Endothelial cell of umbilical vein (primary cell): ENCODE measurements at regions not wholly inside any gene's neighbourhood (a gene's known extent, or its start where the extent isn't known, plus 50 kb on each side); places are given as distances from the start of the nearest gene placed in this dataset.

Experiments used
- BruUV-seq: library from RNA; stranded (reverse); fragments of 400-500 nt; replicated peaks from 2 replicates; lab custom pipeline; 2021; lab: Mats Ljungman, UMichigan
- CTCF ChIA-PET: fragments of 300-600, 350-600 bp; sonication (Branson Sonifier 250); formaldehyde crosslinking; loops from one replicate; lab custom pipeline; 2021; ENCODE audit warnings: antibody characterized with exemption, inconsistent platforms; lab: Charles Lee
- POLR2A ChIA-PET: fragments of 300-600, 350-600 bp; sonication (Branson Sonifier 250); formaldehyde crosslinking; loops from one replicate; lab custom pipeline; 2021; ENCODE audit warnings: antibody characterized with exemption, inconsistent platforms; lab: Charles Lee
- DNase-seq: peaks from one replicate; pipeline ENCODE4 v3.0.0-alpha.2; 2011; ENCODE audit warnings: low read depth, low spot score
- FAIRE-seq: peaks from 2 replicates; lab custom pipeline; 2011; peaks lifted over from hg19 to GRCh38; lab: Jason Lieb, UNC
- H2AFZ ChIP-seq: 2 replicates; pipeline ENCODE4 v1.6.0; 2012; ENCODE audit warnings: low read depth, low read length, control low read depth, inconsistent platforms
- H3K27ac ChIP-seq: 2 replicates; pipeline ENCODE4 v1.5.1; 2011; ENCODE audit warnings: low read depth, mild to moderate bottlenecking, control low read depth, low read length, moderate library complexity; ENCODE audit not compliant: insufficient read depth
- H3K27me3 ChIP-seq, 2 experiments: 2 replicates each; pipeline versions ENCODE4 v1.6.0 to v1.6.1; 2011; ENCODE audit warnings: low read length in 2 of 2, mixed read lengths in 1 of 2; ENCODE audit not compliant: control insufficient read depth in 2 of 2, insufficient read depth in 2 of 2
- H3K36me3 ChIP-seq, 2 experiments: 2 replicates in 1 of 2; 3 replicates in 1 of 2; pipeline ENCODE4 v1.5.1; 2011; ENCODE audit warnings: low read length in 2 of 2, mild to moderate bottlenecking in 1 of 2, moderate library complexity in 1 of 2; ENCODE audit not compliant: control insufficient read depth in 2 of 2, insufficient read depth in 2 of 2; ENCODE audit errors: extremely low read depth in 1 of 2
- H3K4me1 ChIP-seq: 3 replicates; pipeline ENCODE4 v1.5.1; 2011; ENCODE audit warnings: mild to moderate bottlenecking, low read length; ENCODE audit not compliant: control insufficient read depth, insufficient read depth; ENCODE audit errors: extremely low read depth
- H3K4me2 ChIP-seq: 2 replicates; pipeline ENCODE4 v1.6.1; 2011; ENCODE audit warnings: low read length, control low read depth, mixed read lengths; ENCODE audit not compliant: insufficient read depth
- H3K4me3 ChIP-seq, 3 experiments: fragments of 200-600 bp in 1 of 3; sonication (generic), shearing (Covaris generic) in 1 of 3; replicated peaks in 1 of 3; 2 replicates each; pipeline ENCODE4 v1.5.1; 2011 to 2016; ENCODE audit warnings: control low read depth in 3 of 3, low read length in 3 of 3, mild to moderate bottlenecking in 2 of 3, inconsistent platforms in 1 of 3, low read depth in 1 of 3, moderate library complexity in 1 of 3; ENCODE audit not compliant: insufficient read depth in 1 of 3
- H3K79me2 ChIP-seq: 2 replicates; pipeline ENCODE4 v1.6.0; 2012; ENCODE audit warnings: low read length, inconsistent platforms; ENCODE audit not compliant: control insufficient read depth, insufficient read depth
- H3K9ac ChIP-seq: replicated peaks from 2 replicates; pipeline ENCODE3; 2011; ENCODE audit warnings: low read length, control low read depth; ENCODE audit not compliant: insufficient read depth; ENCODE audit errors: extremely low read depth
- H3K9me1 ChIP-seq: replicated peaks from 3 replicates; pipeline ENCODE4 v1.6.0; 2011; ENCODE audit warnings: mild to moderate bottlenecking, low read length; ENCODE audit not compliant: control insufficient read depth, insufficient read depth; ENCODE audit errors: extremely low read depth
- H3K9me3 ChIP-seq: replicated peaks from 2 replicates; pipeline ENCODE4 v1.5.1; 2012; ENCODE audit warnings: low read length, inconsistent platforms; ENCODE audit not compliant: control insufficient read depth, insufficient read depth
- H4K20me1 ChIP-seq: replicated peaks from 2 replicates; pipeline ENCODE3; 2011; ENCODE audit warnings: mild to moderate bottlenecking, low read length; ENCODE audit not compliant: control insufficient read depth, insufficient read depth; ENCODE audit errors: extremely low read depth
- EZH2 ChIP-seq: IDR thresholded peaks from 2 replicates; pipeline ENCODE4 v1.6.1; 2012; ENCODE audit warnings: borderline replicate concordance, low read depth, mild to moderate bottlenecking, moderate library complexity, low read length, inconsistent platforms; ENCODE audit not compliant: severe bottlenecking
- FOS ChIP-seq: IDR thresholded peaks from 2 replicates; pipeline ENCODE4 v1.6.1; 2011; ENCODE audit warnings: mild to moderate bottlenecking, low read length, moderate library complexity, borderline replicate concordance; ENCODE audit not compliant: insufficient read depth
- GATA2 ChIP-seq: IDR thresholded peaks from 2 replicates; pipeline ENCODE4 v1.7.0; 2011; ENCODE audit warnings: low read depth, mild to moderate bottlenecking, moderate library complexity, mixed read lengths, low read length; ENCODE audit not compliant: insufficient read length, insufficient read depth
- JUN ChIP-seq: IDR thresholded peaks from 2 replicates; pipeline ENCODE4 v1.6.1; 2011; ENCODE audit warnings: borderline replicate concordance, low read depth; ENCODE audit not compliant: insufficient read length, insufficient read depth
- MYC ChIP-seq: IDR thresholded peaks from one replicate; pipeline ENCODE4 v1.6.1; 2011; ENCODE audit warnings: mild to moderate bottlenecking, low read depth, low read length
- POLR2A ChIP-seq: IDR thresholded peaks from 2 replicates; pipeline ENCODE4 v1.6.1; 2012; ENCODE audit warnings: low read depth, mild to moderate bottlenecking, control low read depth, low read length
- POLR2AphosphoS5 ChIP-seq: IDR thresholded peaks from 2 replicates; pipeline ENCODE4 v1.6.1; 2012; ENCODE audit warnings: low read depth, mild to moderate bottlenecking, control low read depth, low read length, moderate library complexity; ENCODE audit not compliant: insufficient read depth
- dilution Hi-C: fragments of 300-500 bp; cut with MboI; formaldehyde crosslinking; loops from one replicate; pipeline ENCODE4 v1.15.0; 2019; ENCODE audit warnings: low sequenced_read_pairs; ENCODE audit not compliant: extremely low pct_ligation_motif_present
- intact Hi-C: fragments of 100-400 bp; cut with micrococcal nuclease; formaldehyde crosslinking; loops from one replicate; pipeline ENCODE4 v1.10.0; 2022
- TF ChIP-seq, protein P1 (sequence below), 2 donors: IDR thresholded peaks; 1 replicate in 1 of 2; 2 replicates in 1 of 2; pipeline ENCODE4 v1.5.1; 2011; ENCODE audit warnings: low read length in 2 of 2, mild to moderate bottlenecking in 2 of 2, moderate library complexity in 2 of 2, control low read depth in 1 of 2, inconsistent platforms in 1 of 2, low read depth in 1 of 2; ENCODE audit not compliant: insufficient read depth in 1 of 2; ENCODE audit errors: extremely low read depth in 1 of 2
- TF ChIP-seq, protein P2 (sequence below): IDR thresholded peaks from 2 replicates; pipeline ENCODE4 v1.6.1; 2011; ENCODE audit not compliant: insufficient read depth, insufficient read length

DNA sequence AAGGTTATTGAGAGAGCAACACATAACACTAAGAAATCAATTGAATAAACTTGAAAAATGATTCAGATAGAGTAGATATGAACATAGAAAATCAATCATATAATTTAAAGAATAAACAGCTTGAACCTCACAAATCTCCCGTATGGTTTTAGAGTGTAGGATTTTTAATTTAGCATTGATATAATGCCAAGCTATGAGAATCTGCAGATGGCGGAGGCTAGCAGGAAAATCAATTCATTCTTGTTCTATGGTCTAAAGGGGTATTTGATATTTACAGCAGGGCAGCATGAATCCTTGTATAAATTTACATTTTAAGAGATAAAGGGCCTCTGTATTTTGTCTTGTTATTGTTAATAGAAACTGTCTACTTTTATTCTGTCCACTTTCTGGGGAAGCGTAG, 797.0 kb downstream of the GALR1 start:
- intact Hi-C loops = no loop called here
- Histone ChIP-seq H3K9me1 (no peaks in the 10 kb centered on the region), H3K79me2 (no peaks in the 10 kb centered on the region), H3K27me3 (no peaks in the 10 kb centered on the region), H3K9me3 (peaks cover 14% of the 10 kb centered on the region), H3K4me3 (no peak overlapping the region), H3K4me1 (no peaks in the 10 kb centered on the region), H2AFZ (no peak overlapping the region), H4K20me1 (no peaks in the 10 kb centered on the region), H3K9ac (no peak overlapping the region), H3K36me3 (no peaks in the 10 kb centered on the region), H3K4me2 (no peak overlapping the region), H3K27ac (no peak overlapping the region)
- no peak for TF ChIP-seq MYC
- TF ChIP-seq POLR2AphosphoS5 = no peak
- TF ChIP-seq, protein P1, sequence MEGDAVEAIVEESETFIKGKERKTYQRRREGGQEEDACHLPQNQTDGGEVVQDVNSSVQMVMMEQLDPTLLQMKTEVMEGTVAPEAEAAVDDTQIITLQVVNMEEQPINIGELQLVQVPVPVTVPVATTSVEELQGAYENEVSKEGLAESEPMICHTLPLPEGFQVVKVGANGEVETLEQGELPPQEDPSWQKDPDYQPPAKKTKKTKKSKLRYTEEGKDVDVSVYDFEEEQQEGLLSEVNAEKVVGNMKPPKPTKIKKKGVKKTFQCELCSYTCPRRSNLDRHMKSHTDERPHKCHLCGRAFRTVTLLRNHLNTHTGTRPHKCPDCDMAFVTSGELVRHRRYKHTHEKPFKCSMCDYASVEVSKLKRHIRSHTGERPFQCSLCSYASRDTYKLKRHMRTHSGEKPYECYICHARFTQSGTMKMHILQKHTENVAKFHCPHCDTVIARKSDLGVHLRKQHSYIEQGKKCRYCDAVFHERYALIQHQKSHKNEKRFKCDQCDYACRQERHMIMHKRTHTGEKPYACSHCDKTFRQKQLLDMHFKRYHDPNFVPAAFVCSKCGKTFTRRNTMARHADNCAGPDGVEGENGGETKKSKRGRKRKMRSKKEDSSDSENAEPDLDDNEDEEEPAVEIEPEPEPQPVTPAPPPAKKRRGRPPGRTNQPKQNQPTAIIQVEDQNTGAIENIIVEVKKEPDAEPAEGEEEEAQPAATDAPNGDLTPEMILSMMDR (IDR thresholded peaks at IDR 0.05; ENCODE audit: extremely low read depth in 1 of 2, insufficient read depth in 1 of 2, low read depth in 1 of 2, low read length in 2 of 2) = no peak
- no peak for TF ChIP-seq JUN
- no peak for TF ChIP-seq GATA2
- no TSS peak for BruUV-seq
- CTCF ChIA-PET = no interaction called here
- POLR2A ChIA-PET = no interaction called here
- dilution Hi-C loops = no loop called here
- no peak for FAIRE-seq
- no peak for DNase-seq

DNA sequence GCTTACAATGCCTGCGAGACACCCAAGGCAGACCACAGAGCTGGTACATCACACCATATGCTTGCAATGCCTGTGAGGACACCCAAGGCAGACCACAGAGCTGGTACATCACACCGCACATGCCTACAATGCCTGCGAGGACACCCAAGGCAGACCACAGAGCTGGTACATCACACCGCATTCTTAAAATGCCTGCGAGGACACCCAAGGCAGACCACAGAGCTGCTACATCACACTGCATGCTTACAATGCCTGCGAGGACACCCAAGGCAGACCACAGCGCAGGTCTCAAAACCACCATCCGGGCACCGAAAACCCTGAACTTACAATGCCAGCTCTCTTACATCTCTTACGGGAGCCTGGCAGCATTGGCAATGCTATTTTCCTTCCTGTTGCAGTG, 799.6 kb downstream of the GALR1 start:
- no peaks in the 10 kb centered on the region for H3K9me1 ChIP-seq
- DNase-seq = no peak
- no peak overlapping the region for H3K4me2 ChIP-seq
- TF ChIP-seq FOS (no peak), JUN (no peak), POLR2AphosphoS5 (no peak), POLR2A (no peak), MYC (no peak), EZH2 (no peak), GATA2 (no peak)
- TF ChIP-seq, protein P1 (IDR thresholded peaks at IDR 0.05; ENCODE audit: extremely low read depth in 1 of 2, insufficient read depth in 1 of 2, low read depth in 1 of 2, low read length in 2 of 2) = no peak
- TF ChIP-seq, protein P2, sequence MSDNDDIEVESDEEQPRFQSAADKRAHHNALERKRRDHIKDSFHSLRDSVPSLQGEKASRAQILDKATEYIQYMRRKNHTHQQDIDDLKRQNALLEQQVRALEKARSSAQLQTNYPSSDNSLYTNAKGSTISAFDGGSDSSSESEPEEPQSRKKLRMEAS = no peak
- no peaks in the 10 kb centered on the region for H4K20me1 ChIP-seq
- no peaks in the 10 kb centered on the region for H3K79me2 ChIP-seq
- no peak overlapping the region for H3K9ac ChIP-seq
- ChIA-PET CTCF (no interaction called here), POLR2A (no interaction called here)
- no peak overlapping the region for H2AFZ ChIP-seq
- dilution Hi-C loops = no loop called here
- BruUV-seq = no TSS peak
- no peak overlapping the region for H3K27ac ChIP-seq
- no peaks in the 10 kb centered on the region for H3K4me1 ChIP-seq
- no peak overlapping the region for H3K4me3 ChIP-seq
- intact Hi-C loops = no loop called here
- H3K36me3 ChIP-seq = no peaks in the 10 kb centered on the region
- no peak for FAIRE-seq
- peaks cover 10% of the 10 kb centered on the region for H3K9me3 ChIP-seq
- H3K27me3 ChIP-seq = no peaks in the 10 kb centered on the region
